Uterus (tissue), 3 donors: ENCODE measurements at regions not wholly inside any gene's neighbourhood (a gene's known extent, or its start where the extent isn't known, plus 50 kb on each side); places are given as distances from the start of the nearest gene placed in this dataset.

Source experiments
- DNase-seq, 2 donors: peaks; one replicate each; pipeline ENCODE4 v3.0.0-alpha.2; 2019 to 2020
- H3K27ac ChIP-seq, 2 donors: fragments of 200-600 bp; sonication (generic); 1 replicate in 1 of 2; 2 replicates in 1 of 2; pipeline ENCODE4 v1.5.1; 2016 to 2018
- H3K27me3 ChIP-seq, 2 donors: fragments of 200-600 bp; sonication (generic); one replicate each; pipeline ENCODE4 v1.5.1; 2018 to 2019; ENCODE audit warnings: control low read depth in 1 of 2
- H3K36me3 ChIP-seq, 2 donors: fragments of 200-600 bp; sonication (generic); one replicate each; pipeline ENCODE4 v1.5.1; 2019; ENCODE audit warnings: control low read depth in 1 of 2
- H3K4me1 ChIP-seq, 2 donors: fragments of 200-600 bp; sonication (generic); one replicate each; pipeline ENCODE4 v1.5.1; 2018 to 2019; ENCODE audit warnings: control low read depth in 1 of 2
- H3K4me3 ChIP-seq, 2 donors: fragments of 200-600 bp; sonication (generic); 1 replicate in 1 of 2; 2 replicates in 1 of 2; pipeline ENCODE4 v1.5.1; 2018 to 2019; ENCODE audit warnings: mild to moderate bottlenecking in 1 of 2
- H3K9me3 ChIP-seq, 2 donors: fragments of 200-600 bp; sonication (generic); one replicate each; pipeline ENCODE4 v1.5.1; 2019; ENCODE audit warnings: control low read depth in 1 of 2
- CTCF ChIP-seq, 4 experiments: fragments of 200-600 bp in 2 of 4; fragments of 450-650 bp in 2 of 4; sonication (generic) in 2 of 4; IDR thresholded peaks; one replicate each; pipeline ENCODE4 v1.5.1; 2016 to 2019; ENCODE audit warnings: antibody characterized with exemption in 4 of 4, mild to moderate bottlenecking in 2 of 4, moderate library complexity in 1 of 4
- POLR2A ChIP-seq, 2 donors: fragments of 450-650 bp; IDR thresholded peaks; one replicate each; pipeline ENCODE4 v1.6.1; 2016; ENCODE audit warnings: antibody characterized with exemption in 2 of 2, mild to moderate bottlenecking in 1 of 2, moderate library complexity in 1 of 2
- intact Hi-C: fragments of 100-400 bp; cut with DNase I; formaldehyde crosslinking; loops from one replicate; pipeline ENCODE4 v1.15.1; 2023; ENCODE audit warnings: low total_unique reads
- donor health status: DM: yes; HTN: yes; CAD: no.

GRCh38 chr20:39295301-39295700 is 333.2 kb downstream of the DHX35 start:
- Histone ChIP-seq H3K9me3 (no peaks in the 10 kb centered on the region), H3K4me3 (no peak overlapping the region), H3K27ac (no peak overlapping the region), H3K4me1 (no peaks in the 10 kb centered on the region), H3K36me3 (no peaks in the 10 kb centered on the region), H3K27me3 (no peaks in the 10 kb centered on the region)
- DNase-seq = no peak
- intact Hi-C loops = no loop called here
- TF ChIP-seq CTCF (IDR thresholded peaks at IDR 0.05) = no peak
- TF ChIP-seq POLR2A (IDR thresholded peaks at IDR 0.05) = no peak

- TF ChIP-seq CTCF (IDR thresholded peaks at IDR 0.05) = no peak
- no peak for TF ChIP-seq POLR2A (IDR thresholded peaks at IDR 0.05)
- no peaks in the 10 kb centered on the region for H3K27me3 ChIP-seq
- intact Hi-C loops = no loop called here
- no peak overlapping the region for H3K4me3 ChIP-seq
- no peak for DNase-seq
- no peaks in the 10 kb centered on the region for H3K9me3 ChIP-seq
- H3K4me1 ChIP-seq = no peaks in the 10 kb centered on the region
- no peak overlapping the region for H3K27ac ChIP-seq
- H3K36me3 ChIP-seq = no peaks in the 10 kb centered on the region
These were observed 332.1 kb downstream of the DHX35 start for GRCh38 chr20:39294137-39294725.

GRCh38 chr20:39292193-39292736 is 330.1 kb downstream of the DHX35 start:
- H3K27me3 ChIP-seq = no peaks in the 10 kb centered on the region
- no peak overlapping the region for H3K4me3 ChIP-seq
- no peaks in the 10 kb centered on the region for H3K9me3 ChIP-seq
- no peak overlapping the region for H3K27ac ChIP-seq
- DNase-seq = no peak
- H3K36me3 ChIP-seq = no peaks in the 10 kb centered on the region
- no peaks in the 10 kb centered on the region for H3K4me1 ChIP-seq
- no peak for TF ChIP-seq POLR2A (IDR thresholded peaks at IDR 0.05)
- no peak for TF ChIP-seq CTCF (IDR thresholded peaks at IDR 0.05)
- intact Hi-C loops = no loop called here

- H3K27ac ChIP-seq = peak overlapping the region in 1 of 2 donors; percentile 6
These were observed 329.2 kb downstream of the DHX35 start for GRCh38 chr20:39291301-39291700.

More at GRCh38 chr20:39291301-39291700, 329.2 kb downstream of the DHX35 start:
- intact Hi-C loops = no loop called here
- Histone ChIP-seq H3K36me3 (no peaks in the 10 kb centered on the region), H3K27me3 (no peaks in the 10 kb centered on the region), H3K4me1 (no peaks in the 10 kb centered on the region), H3K9me3 (no peaks in the 10 kb centered on the region), H3K4me3 (no peak overlapping the region)
- no peak for TF ChIP-seq POLR2A (IDR thresholded peaks at IDR 0.05)
- no peak for TF ChIP-seq CTCF (IDR thresholded peaks at IDR 0.05)
- DNase-seq = peak; percentile 34 to 58
